ENCODE measurements at regions not wholly inside any gene's neighbourhood (a gene's known extent, or its start where the extent isn't known, plus 50 kb on each side); places are given as distances from the start of the nearest gene placed in this dataset.

DNA sequence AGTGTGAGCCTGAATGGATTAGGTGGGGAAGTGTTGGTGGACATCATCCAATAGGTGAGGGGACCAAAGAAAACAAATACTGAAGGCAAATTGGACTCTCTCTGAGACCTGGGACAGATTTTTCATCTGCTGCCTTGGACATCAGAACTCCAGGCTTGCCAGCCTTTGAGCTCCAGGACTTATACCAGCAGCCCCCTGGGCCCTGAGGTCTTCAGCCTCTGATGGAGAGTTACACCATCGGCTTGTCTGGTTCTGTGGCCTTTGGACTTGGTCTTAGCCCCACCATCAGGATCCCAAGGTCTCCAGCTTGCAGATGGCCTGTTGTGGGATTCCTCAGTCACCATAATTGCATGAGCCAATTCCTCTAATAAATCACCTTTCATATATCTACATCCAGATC lies 80.8 kb upstream of the SLC8A3 start:
- Mint-ChIP-seq H3K27me3 (ENCODE audit: low read depth) (no peaks in the 10 kb centered on the region), H3K4me3 (no peak overlapping the region), H3K4me1 (peaks cover 12% of the 10 kb centered on the region), H3K27ac (no peak overlapping the region), H3K9me3 (no peaks in the 10 kb centered on the region), H3K36me3 (no peaks in the 10 kb centered on the region)
- POLR2A ChIA-PET, result no interaction called here
- CTCF ChIA-PET, result no interaction called here
- ATAC-seq (no peak), DNase-seq (ENCODE audit: low spot score) (no peak)
- TF ChIP-seq EMX1 (CRISPR knock-in tag; IDR thresholded peaks at IDR 0.05) (no peak), ATF1 (CRISPR knock-in tag; IDR thresholded peaks at IDR 0.05) (no peak), NFE2L1 (CRISPR knock-in tag; IDR thresholded peaks at IDR 0.05) (no peak), ZNF671 (CRISPR knock-in tag; IDR thresholded peaks at IDR 0.05) (no peak), SMAD4 (CRISPR knock-in tag; IDR thresholded peaks at IDR 0.05) (no peak), CREB1 (CRISPR knock-in tag; IDR thresholded peaks at IDR 0.05) (no peak), ZNF423 (CRISPR knock-in tag; IDR thresholded peaks at IDR 0.05) (no peak), TCF7 (CRISPR knock-in tag; IDR thresholded peaks at IDR 0.05; ENCODE audit: low read depth) (no peak), MXD4 (CRISPR knock-in tag; IDR thresholded peaks at IDR 0.05; ENCODE audit: borderline replicate concordance) (no peak), CREM (CRISPR knock-in tag; IDR thresholded peaks at IDR 0.05) (no peak), RELA (CRISPR knock-in tag; IDR thresholded peaks at IDR 0.05; ENCODE audit: borderline replicate concordance) (no peak)
- TF ChIP-seq, protein P1, sequence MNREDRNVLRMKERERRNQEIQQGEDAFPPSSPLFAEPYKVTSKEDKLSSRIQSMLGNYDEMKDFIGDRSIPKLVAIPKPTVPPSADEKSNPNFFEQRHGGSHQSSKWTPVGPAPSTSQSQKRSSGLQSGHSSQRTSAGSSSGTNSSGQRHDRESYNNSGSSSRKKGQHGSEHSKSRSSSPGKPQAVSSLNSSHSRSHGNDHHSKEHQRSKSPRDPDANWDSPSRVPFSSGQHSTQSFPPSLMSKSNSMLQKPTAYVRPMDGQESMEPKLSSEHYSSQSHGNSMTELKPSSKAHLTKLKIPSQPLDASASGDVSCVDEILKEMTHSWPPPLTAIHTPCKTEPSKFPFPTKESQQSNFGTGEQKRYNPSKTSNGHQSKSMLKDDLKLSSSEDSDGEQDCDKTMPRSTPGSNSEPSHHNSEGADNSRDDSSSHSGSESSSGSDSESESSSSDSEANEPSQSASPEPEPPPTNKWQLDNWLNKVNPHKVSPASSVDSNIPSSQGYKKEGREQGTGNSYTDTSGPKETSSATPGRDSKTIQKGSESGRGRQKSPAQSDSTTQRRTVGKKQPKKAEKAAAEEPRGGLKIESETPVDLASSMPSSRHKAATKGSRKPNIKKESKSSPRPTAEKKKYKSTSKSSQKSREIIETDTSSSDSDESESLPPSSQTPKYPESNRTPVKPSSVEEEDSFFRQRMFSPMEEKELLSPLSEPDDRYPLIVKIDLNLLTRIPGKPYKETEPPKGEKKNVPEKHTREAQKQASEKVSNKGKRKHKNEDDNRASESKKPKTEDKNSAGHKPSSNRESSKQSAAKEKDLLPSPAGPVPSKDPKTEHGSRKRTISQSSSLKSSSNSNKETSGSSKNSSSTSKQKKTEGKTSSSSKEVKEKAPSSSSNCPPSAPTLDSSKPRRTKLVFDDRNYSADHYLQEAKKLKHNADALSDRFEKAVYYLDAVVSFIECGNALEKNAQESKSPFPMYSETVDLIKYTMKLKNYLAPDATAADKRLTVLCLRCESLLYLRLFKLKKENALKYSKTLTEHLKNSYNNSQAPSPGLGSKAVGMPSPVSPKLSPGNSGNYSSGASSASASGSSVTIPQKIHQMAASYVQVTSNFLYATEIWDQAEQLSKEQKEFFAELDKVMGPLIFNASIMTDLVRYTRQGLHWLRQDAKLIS (CRISPR knock-in tag; IDR thresholded peaks at IDR 0.05; ENCODE audit: borderline replicate concordance), result no peak
- TF ChIP-seq, protein P2, sequence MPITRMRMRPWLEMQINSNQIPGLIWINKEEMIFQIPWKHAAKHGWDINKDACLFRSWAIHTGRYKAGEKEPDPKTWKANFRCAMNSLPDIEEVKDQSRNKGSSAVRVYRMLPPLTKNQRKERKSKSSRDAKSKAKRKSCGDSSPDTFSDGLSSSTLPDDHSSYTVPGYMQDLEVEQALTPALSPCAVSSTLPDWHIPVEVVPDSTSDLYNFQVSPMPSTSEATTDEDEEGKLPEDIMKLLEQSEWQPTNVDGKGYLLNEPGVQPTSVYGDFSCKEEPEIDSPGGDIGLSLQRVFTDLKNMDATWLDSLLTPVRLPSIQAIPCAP (CRISPR knock-in tag; IDR thresholded peaks at IDR 0.05), result no peak

DNA sequence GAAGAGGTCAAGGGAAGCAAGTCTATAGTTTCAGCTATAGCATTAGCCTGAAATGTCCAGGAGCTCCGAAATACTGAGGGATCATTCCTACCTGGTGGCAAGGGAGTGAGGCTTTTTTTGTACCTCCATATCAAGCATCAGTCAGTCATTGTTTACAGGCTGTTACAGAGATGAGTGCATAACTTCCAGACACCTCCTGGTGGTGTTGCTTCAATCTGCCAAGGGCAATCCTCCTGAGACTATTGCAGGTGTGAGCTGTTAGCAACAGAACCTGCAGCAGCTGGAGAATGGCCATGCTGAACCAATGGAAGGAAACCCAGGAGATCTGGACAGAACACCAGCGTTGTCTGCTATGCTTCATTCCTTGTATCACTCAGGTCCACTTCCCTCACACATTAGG lies 80.0 kb upstream of the SLC8A3 start:
- POLR2A ChIA-PET, result no interaction called here
- H3K4me1 Mint-ChIP-seq, result peaks cover 12% of the 10 kb centered on the region
- H3K36me3 Mint-ChIP-seq, result no peaks in the 10 kb centered on the region
- TF ChIP-seq, protein P3, sequence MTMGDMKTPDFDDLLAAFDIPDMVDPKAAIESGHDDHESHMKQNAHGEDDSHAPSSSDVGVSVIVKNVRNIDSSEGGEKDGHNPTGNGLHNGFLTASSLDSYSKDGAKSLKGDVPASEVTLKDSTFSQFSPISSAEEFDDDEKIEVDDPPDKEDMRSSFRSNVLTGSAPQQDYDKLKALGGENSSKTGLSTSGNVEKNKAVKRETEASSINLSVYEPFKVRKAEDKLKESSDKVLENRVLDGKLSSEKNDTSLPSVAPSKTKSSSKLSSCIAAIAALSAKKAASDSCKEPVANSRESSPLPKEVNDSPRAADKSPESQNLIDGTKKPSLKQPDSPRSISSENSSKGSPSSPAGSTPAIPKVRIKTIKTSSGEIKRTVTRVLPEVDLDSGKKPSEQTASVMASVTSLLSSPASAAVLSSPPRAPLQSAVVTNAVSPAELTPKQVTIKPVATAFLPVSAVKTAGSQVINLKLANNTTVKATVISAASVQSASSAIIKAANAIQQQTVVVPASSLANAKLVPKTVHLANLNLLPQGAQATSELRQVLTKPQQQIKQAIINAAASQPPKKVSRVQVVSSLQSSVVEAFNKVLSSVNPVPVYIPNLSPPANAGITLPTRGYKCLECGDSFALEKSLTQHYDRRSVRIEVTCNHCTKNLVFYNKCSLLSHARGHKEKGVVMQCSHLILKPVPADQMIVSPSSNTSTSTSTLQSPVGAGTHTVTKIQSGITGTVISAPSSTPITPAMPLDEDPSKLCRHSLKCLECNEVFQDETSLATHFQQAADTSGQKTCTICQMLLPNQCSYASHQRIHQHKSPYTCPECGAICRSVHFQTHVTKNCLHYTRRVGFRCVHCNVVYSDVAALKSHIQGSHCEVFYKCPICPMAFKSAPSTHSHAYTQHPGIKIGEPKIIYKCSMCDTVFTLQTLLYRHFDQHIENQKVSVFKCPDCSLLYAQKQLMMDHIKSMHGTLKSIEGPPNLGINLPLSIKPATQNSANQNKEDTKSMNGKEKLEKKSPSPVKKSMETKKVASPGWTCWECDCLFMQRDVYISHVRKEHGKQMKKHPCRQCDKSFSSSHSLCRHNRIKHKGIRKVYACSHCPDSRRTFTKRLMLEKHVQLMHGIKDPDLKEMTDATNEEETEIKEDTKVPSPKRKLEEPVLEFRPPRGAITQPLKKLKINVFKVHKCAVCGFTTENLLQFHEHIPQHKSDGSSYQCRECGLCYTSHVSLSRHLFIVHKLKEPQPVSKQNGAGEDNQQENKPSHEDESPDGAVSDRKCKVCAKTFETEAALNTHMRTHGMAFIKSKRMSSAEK (CRISPR knock-in tag; IDR thresholded peaks at IDR 0.05; ENCODE audit: borderline replicate concordance), result no peak
- no peak for TF ChIP-seq SOX15 (CRISPR knock-in tag; IDR thresholded peaks at IDR 0.05)
- no peak for TF ChIP-seq NFATC4 (CRISPR knock-in tag; IDR thresholded peaks at IDR 0.05)
- TF ChIP-seq ZNF138 (CRISPR knock-in tag; conservative IDR thresholded peaks at IDR 0.05), result no peak
- TF ChIP-seq, protein P4, sequence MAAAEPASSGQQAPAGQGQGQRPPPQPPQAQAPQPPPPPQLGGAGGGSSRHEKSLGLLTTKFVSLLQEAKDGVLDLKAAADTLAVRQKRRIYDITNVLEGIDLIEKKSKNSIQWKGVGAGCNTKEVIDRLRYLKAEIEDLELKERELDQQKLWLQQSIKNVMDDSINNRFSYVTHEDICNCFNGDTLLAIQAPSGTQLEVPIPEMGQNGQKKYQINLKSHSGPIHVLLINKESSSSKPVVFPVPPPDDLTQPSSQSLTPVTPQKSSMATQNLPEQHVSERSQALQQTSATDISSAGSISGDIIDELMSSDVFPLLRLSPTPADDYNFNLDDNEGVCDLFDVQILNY (CRISPR knock-in tag; IDR thresholded peaks at IDR 0.05), result no peak
- TF ChIP-seq OVOL2 (CRISPR knock-in tag; IDR thresholded peaks at IDR 0.05; ENCODE audit: borderline replicate concordance), result no peak
- TF ChIP-seq, protein P5, sequence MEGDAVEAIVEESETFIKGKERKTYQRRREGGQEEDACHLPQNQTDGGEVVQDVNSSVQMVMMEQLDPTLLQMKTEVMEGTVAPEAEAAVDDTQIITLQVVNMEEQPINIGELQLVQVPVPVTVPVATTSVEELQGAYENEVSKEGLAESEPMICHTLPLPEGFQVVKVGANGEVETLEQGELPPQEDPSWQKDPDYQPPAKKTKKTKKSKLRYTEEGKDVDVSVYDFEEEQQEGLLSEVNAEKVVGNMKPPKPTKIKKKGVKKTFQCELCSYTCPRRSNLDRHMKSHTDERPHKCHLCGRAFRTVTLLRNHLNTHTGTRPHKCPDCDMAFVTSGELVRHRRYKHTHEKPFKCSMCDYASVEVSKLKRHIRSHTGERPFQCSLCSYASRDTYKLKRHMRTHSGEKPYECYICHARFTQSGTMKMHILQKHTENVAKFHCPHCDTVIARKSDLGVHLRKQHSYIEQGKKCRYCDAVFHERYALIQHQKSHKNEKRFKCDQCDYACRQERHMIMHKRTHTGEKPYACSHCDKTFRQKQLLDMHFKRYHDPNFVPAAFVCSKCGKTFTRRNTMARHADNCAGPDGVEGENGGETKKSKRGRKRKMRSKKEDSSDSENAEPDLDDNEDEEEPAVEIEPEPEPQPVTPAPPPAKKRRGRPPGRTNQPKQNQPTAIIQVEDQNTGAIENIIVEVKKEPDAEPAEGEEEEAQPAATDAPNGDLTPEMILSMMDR (IDR thresholded peaks at IDR 0.05), result no peak
- TF ChIP-seq CREB1 (CRISPR knock-in tag; IDR thresholded peaks at IDR 0.05), result no peak
- TF ChIP-seq HMGA2 (CRISPR knock-in tag; IDR thresholded peaks at IDR 0.05), result no peak
- TF ChIP-seq NFE2L1 (CRISPR knock-in tag; IDR thresholded peaks at IDR 0.05), result no peak
- no peak for TF ChIP-seq GRHL2 (CRISPR knock-in tag; IDR thresholded peaks at IDR 0.05; ENCODE audit: insufficient replicate concordance, severe bottlenecking)
- TF ChIP-seq, protein P6, sequence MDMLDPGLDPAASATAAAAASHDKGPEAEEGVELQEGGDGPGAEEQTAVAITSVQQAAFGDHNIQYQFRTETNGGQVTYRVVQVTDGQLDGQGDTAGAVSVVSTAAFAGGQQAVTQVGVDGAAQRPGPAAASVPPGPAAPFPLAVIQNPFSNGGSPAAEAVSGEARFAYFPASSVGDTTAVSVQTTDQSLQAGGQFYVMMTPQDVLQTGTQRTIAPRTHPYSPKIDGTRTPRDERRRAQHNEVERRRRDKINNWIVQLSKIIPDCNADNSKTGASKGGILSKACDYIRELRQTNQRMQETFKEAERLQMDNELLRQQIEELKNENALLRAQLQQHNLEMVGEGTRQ (CRISPR knock-in tag; IDR thresholded peaks at IDR 0.05), result no peak
- no peaks in the 10 kb centered on the region for H3K9me3 Mint-ChIP-seq
- no peak for DNase-seq (ENCODE audit: low spot score)
- peak; percentile 67 for ATAC-seq
- no peaks in the 10 kb centered on the region for H3K27me3 Mint-ChIP-seq (ENCODE audit: low read depth)
- H3K4me3 Mint-ChIP-seq, result no peak overlapping the region
- CTCF ChIA-PET, result interaction anchor here (1.0 to 1.2 kb wide), 2 partner anchors 80 to 181 kb away, joined by 3 to 6 read pairs; partner anchors contain the start of gene SLC8A3
- H3K27ac Mint-ChIP-seq, result no peak overlapping the region

Measured in WTC11 (cell line).